Pulmonary artery endothelial cell (primary cell): ENCODE measurements at regions not wholly inside any gene's neighbourhood (a gene's known extent, or its start where the extent isn't known, plus 50 kb on each side); places are given as distances from the start of the nearest gene placed in this dataset.
"Not testable (repeated sequence)": the region's sequence is repeated elsewhere in the genome, so short reads cannot be mapped to it uniquely, and the experiment has no call there.

Experiments used
- DNase-seq: peaks from one replicate; pipeline ENCODE4 v3.0.0-alpha.2; 2011; ENCODE audit warnings: low read depth, low spot score

DNA sequence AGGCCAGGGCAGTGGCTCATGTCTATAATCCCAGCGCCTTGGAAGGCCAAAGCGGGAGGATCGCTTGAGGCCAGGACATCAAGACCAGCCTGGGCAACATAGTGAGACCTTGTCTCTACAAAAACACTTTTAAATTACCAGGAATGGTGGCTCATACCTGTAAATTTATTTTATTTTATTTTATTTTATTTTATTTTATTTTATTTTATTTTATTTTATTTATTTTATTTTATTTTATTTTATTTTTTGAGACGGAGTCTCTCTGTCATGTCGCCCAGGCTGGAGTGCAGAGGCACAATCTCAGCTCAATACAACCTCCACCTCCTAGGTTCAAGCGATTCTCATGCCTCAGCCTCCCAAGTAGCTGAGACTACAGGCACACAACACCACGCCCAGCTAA lies 152.1 kb upstream of the AUTS2 start:
- not testable (repeated sequence) for DNase-seq

DNA sequence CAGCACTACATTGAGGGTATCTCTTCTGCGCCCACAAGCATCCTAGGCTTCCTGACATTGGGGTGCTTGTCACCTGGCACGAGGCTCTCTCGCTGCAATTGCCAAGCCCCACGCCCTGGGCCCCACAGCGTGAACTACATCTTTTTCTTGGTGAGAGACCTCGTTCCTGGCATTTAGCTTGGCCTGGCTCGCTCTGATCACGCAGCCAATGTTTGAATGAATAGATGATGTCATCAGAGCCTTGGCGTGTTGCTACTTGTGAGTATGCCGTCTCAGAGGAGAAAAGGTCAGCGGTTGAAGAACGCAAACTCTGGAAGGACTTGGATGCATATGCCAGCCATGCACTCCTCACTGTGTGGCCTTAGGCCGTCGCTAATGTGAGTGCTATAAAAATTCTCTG lies 150.2 kb upstream of the AUTS2 start:
- no peak for DNase-seq

DNA sequence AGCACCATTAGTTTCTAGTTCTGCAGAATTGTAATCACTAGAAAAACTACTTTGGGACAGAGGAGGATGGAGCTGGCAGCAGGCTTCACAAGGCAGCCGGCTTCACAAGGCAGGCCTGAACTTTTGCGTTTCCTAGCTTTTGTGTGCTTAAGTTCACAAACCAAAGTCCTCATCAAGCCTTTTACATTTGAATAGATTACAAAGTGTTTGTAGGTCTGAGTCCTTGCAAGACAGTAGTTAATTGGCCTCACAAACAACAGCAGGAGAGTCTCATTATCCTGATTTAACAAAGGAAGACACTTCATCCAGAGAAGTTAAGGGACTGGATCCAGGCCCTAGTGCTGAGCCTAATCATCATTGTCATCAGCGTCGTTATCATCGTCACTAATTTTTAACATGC lies 147.8 kb upstream of the AUTS2 start:
- no peak for DNase-seq

DNA sequence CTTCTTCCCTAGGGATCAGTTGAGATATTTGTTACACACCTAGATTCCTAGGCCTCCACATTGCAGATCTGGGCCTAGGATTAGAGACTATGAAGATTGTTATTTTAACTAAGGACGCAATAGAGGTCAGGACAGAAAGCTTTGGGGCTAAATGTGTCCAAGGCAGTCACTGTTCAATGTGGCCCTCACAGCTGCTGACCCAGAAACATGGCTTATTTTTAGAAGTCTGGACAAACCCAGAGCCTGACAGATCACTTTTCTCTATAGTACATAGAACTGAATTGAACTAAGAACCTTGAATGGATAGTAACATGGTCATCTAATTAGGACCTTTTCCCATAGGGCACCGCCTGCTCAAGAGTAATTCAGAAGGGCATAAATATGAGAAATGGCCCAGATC lies 146.6 kb upstream of the AUTS2 start:
- no peak for DNase-seq

DNA sequence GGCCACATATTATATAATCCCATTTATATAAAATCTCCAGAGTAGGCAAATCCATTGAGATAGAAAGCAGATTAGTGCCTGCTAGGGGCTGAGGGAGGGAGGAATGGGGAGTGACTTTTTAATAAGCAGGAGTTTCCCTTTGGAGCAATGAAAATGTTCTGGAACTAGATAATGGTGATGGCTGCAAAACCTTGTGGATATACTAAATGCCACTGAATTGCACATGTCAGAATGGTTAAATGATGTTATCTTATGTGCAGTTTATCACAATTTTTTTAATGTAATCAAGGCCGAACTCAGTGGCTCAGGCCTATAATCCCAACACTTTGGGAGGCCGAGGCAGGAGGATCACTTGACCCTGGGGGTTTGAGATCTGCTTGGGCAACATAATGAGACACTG lies 145.5 kb upstream of the AUTS2 start:
- DNase-seq, result no peak

DNA sequence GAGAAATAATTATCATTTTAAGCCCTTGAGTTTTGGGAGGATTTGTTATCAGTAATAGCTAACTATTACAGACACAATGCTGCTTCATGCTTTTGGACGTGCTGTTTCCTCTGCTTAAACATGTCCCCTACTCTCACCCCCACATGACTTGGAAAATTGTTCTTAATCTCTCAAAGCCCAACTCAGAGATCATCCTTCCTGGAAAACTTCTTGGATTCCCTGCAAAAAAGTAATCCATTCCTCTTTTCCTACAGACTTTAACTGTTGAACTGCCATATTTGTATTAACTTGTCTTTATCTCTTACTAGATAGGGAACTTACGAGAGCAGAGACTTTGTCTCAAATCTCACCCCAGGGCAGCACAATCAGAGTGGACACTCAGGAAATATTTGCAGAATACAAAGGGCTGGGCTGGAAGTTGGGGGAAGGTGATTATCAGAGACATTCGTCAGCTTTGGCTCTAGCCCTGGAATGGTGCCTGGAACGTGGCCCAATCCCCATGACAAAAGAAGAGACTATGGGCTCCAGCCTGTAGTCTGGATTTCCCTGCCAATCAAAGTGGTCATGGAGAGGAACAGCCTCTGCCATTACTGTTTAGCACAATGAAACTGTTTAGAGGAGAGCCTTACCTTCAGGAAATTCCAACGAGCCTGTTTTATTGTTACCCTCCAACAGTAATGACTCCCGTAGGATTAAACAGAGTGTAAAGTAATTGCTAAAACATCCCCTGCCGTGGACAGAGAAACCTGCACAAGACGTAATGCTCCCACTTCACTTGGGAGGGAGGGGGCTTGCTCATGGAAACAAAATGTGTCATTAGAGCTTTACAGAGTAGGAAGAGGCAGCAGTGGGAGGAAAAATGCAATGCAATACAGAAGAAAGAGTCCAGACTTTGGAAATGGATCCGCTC lies 140.4 kb upstream of the AUTS2 start:
- no peak for DNase-seq

DNA sequence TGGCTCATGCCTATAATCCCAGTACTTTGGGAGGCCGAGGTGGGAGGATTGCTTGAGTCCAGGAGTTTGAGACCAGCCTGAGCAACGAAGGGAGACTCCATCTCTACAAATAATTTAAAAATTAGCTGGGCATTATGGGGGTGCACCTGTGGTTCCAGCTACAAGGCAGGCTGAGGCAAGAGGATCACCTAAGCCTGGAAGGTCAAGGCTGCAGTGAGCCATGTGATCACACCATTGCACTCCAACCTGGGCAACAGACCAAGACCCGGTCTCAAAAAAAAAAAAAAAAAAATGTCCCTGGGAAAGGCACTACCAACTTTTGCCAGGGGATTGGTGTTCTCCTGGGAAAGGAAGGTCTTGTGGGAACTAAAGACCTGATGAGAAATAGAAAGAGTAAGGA lies 134.2 kb upstream of the AUTS2 start:
- no peak for DNase-seq

DNA sequence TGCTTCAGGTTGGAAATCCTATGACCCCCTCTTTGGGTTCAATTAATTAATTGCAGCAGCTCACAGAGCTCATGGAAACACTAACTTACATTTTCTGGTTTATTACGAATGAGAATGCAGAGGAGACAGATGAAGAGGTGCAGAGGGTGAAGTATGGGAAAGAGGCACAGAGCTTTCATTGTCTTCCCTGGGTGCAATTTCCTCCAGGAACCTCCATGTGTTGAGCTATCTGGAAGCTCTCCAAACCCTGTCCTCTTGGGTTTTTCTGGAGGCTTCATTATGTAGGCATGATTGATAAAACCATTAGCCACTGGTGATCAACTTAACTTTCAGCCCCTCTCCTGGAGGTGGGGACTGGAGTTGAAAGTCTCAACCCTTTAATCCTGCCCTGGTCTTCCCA lies 133.0 kb upstream of the AUTS2 start:
- no peak for DNase-seq

DNA sequence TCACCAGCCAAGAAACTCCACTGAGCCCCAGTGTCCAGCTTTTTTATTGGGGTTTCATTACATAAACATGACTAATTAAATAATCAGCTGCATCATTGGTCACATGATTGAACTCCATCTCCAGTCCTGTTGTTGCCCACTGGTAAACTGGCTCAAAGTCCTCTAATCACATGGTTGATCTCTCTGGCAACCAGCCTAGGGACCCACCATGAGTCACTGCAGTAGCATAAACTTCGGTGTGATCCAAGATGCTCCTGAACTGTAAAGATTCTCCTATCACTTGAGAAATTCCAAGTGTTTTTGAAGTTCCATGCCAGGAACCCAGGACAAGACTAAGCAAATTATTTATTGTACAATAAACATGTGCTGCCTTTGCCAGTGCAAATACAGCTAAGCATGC lies 130.4 kb upstream of the AUTS2 start:
- no peak for DNase-seq

DNA sequence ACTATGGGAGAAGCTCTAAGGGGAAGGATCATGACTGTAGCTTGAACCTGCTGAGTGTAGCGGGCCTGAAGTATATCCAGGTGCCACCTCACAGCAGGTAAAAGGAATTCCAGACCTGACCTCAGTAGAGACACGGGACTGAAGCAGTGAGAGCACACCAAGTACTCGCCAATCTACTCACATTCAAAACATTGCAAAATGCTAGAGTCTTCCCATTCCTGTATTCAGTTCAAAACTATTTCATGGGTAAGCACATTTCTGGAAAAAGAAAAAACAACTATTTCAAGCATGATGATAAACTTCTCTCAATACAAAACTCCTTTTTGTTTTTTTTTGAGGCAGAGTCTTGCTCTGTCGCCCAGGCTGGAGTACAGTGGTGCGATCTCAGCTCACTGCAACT lies 121.9 kb upstream of the AUTS2 start:
- DNase-seq, result no peak

DNA sequence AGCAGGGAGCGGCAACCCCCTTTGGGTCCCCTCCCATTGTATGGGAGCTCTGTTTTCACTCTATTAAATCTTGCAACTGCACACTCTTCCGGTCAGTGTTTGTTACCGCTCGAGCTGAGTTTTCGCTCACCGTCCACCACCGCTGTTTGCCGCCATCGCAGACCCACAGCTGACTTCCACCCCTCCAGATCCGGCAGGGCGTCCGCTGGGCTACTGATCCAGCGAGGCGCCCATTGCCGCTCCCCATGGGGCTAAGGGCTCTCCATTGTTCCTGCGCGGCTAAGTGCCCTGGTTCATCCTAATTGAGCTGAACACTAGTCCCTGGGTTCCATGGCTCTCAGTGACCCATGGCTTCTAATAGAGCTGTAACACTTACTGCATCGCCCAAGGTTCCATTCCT lies 115.6 kb upstream of the AUTS2 start:
- DNase-seq, result no peak

DNA sequence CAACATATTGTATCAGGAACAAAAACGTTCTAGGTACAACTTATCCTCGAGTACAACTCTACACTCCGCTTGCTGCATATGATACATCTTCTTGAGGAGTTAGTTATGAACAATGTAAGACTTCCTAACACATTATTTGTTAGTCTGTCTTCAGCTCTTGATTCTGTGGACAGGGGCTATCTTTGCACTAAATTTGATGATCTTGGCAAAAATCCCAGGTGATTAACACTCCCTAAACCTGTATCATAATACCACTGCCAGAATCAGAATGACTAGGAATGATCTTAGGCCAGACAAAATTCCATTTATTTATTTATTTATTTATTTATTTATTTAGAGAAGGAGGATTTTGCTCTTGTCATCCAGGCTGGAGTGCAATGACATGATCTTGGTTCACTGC lies 108.7 kb upstream of the AUTS2 start:
- DNase-seq, result no peak

DNA sequence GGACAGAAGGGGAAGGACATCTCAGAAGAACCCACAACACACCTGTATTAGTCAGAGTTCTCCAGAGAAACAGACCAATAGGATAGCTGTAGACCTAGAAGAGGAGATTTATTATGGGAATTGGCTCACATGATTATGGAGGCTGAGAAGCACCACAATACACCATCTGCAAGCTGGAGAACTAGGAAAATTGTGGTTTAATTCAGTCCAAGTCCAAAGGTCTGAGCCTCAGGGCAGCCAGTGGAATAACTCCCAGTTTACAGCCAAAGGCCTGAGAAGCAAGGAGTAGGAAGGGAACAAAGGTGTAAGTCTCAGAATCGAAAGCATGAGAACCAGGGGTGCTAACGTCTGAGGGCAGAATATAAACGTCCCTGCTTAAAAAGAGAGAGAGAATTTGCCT lies 99.6 kb upstream of the AUTS2 start:
- no peak for DNase-seq

DNA sequence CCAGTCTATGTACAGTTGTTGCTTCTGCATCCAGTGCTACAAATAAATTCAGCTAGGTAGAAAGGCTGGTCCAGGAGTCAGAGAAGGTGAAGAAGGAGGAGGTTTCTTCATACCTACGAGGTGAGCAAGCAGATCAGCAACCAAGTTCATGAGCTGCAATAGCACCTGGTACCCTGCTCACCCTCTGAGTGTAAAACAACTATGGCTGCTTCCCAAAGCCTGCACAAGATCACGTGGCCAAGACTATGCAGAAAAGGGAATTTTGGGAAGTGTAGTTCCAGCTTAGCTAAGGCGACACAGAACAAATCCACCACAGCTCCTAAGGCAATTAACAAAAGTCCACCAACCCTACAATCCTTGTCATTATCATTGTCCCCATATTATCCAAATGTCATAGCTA lies 95.9 kb upstream of the AUTS2 start:
- DNase-seq, result no peak

DNA sequence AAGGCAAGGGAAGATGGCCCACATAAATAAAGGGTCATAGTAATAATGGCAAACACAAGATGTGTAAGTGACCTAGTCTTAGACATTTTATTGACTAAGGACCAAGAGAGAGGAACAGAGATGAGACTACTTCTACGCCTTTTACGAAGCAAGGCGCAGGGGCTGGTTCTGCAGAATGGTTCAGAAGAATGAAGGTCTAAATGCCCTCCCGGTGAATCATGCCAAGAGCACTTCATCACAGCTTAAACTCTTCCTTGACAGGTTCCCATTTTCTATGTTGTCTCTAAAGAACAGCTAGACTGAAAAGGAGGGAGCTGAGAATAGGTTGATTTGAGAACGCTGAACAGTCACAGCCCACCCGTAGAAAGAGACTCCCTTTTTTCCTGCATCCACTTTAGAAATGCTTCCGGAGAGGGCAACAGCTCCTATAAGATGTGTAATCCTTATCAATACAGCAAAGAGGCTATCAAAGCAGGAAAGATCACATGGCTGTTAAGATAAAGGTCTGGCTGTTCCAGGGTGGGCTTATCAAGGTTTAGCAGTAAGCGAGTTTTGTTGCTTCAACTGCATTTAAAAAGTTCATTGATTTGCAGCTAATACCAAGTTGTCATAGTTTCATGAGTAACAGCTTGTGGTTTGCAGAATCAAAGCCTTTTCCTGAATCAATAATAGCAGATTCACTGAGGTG lies 93.4 kb upstream of the AUTS2 start:
- DNase-seq, result no peak

DNA sequence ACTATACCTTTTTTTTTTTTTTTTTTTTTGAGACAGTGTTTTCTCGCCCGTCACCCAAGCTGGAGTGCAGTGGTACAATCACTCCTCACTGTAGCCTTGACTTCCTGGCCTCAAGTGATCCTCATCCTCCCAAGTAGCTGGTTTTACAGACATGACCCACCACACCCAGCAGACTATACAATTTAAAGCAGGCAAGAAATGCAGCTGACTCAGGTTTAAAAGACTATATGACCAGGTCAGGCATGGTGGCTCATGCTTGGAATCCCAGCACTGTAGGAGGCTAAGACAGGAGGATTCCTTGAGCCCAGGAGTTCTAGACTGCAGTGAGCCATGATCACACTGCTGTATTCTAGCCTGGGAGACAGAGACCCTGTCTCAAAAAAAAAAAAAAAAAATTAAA lies 89.5 kb upstream of the AUTS2 start:
- DNase-seq, result no peak

DNA sequence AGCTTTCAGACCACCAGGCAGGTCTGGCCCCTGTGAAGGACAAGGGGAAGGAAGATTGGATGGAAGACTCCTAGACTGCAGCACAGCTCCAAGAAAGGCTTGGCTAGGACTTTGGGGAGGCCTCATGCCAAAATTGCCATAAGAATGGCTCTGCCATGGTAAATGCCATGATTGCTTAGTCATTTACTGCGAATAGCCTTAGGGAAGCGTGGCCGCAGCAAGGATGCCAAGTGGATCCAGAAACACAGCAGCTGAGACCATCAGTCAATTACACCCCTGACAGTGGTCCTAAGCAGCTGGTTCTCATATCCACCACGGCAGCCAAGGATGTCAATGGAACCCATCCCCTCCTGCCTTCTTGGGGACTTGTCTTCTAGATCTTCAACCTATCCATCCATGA lies 88.2 kb upstream of the AUTS2 start:
- no peak for DNase-seq

DNA sequence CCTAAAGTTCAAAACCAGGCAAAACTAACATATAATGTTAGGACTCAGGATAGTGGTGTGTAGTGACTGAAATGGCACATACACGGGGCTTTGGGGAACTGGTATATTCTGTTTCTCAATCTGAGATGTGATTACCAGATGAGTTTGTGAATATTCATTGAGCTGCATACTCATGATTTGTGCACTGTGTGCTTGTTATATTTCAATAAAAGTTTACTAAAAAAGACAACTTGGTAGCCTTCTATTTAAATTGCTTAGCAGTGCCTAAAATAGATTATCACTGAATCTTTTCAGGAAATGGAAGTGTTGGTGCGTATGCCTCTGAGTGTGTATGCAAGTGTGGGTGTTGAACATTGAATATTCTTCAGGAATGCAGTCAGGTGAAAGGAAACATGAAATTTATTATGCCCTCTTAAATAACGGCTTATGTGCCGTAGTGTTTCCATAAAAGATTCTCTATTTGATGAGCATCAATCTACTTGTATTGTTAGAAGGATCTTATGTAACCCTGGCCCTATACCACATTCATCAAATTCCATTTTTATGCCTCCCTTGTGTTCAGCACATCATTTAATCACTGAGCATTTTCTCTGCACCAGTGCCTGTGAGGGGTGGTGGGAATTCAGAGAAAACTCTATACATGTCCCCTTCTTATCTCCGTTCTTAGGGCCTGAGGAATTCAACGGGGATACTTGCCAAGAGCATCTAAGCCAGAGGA lies 82.6 kb upstream of the AUTS2 start:
- no peak for DNase-seq

DNA sequence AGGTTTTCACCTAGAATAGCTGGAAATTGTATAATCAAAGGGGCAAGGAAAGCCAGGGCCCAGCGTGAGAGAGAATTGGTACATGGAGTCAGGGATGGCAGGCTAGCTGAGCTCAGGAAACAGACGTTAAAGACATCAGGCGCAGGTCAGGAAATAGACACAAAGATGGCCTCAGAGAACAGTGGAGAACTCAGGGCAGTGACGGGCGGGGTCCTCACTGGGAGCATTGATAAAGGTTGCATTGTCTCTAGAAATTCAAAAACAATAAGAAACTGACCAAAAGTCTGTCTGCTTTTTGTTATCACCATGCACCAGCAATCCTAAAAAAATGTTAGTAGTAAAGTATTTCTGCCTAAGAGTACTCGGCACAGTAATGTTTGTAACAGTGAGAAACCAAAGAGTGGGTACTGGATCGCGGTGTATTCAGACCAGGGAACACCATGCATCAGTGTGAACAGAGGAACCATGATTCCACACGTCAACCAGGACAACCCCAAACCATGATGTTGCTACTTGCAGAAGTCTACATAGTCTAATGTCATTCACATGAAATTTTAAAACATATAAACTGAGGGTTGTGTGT lies 81.9 kb upstream of the AUTS2 start:
- no peak for DNase-seq

DNA sequence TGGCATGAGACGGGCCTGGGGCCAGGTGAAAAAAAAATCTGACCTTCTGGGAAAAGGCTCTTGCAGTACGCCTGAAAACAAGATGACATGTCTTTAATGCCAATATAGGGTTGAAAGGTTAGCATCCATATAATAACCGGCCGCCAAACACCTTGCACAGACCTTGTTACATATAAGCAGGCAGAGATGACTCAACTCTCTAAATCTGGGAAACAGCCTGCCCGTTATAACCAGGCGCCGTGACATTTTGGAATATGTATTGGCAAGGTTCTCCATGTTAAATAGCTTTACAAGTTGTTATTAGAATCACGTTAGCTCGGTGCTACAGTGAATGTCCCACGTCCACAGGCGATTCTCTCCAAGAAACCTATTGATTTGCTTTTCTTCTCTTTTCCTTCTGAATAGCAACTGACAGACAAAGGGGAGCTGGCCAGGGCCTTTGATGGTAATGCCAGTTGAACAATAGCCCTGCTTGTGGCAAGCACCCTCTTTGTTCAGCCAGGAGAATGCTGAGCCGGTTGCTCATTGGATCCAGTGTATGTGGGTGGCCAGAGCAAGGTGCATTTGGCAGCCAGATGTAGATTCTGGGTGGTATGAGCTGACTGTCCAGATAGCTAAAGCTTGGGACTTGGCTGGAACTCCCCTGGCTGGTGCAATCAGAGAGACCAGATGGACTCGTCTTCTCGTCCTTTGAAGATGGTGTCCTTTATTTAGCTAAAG lies 80.1 kb upstream of the AUTS2 start:
- no peak for DNase-seq

DNA sequence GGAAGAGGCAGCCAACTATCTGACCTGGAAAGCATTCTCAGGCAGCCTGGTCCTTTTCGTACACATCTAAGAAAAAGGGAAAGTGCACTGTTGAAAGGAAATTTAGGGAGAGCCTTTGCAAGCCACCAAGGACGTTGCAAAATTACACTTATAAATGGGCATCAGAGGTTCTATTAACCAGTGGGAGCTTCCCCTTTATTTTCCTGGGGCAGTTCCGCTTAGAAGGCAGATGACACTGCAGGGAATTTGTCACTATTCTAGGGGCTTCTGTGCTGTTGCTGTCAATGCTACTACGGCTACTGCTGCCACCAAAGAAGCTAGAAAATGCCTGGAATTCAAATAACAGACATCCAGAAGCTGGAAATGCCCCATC lies 79.6 kb upstream of the AUTS2 start:
- DNase-seq, result no peak

DNA sequence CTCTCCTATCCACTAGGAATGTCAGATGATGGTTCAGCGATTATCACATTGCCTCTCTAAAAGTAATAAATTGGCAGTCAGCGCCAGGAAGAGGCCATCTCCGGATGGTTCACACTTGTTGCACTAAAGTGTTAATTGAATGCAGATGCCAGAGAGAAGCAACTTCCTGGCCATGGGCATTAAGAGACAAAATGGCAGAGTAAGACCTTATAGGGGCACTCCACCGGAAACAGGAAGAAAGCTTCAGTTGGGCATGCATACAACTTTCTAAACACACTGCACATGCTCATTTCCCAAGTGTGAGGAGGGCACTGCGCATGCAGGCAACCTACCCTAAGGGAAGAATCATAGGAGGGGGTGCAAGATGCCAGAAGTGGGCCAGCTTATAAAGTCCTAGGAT lies 71.7 kb upstream of the AUTS2 start:
- DNase-seq, result no peak
